ENCODE measurements at regions not wholly inside any gene's neighbourhood (a gene's known extent, or its start where the extent isn't known, plus 50 kb on each side); places are given as distances from the start of the nearest gene placed in this dataset.
"Not testable (repeated sequence)": the region's sequence is repeated elsewhere in the genome, so short reads cannot be mapped to it uniquely, and the experiment has no call there.

GRCh38 chr6:71088166-71088565 is 131.3 kb upstream of the B3GAT2 start:
- DNase-seq (ENCODE audit: low read depth): no peak
- TF ChIP-seq CTCF (IDR thresholded peaks at IDR 0.05; ENCODE audit: insufficient read depth, low read depth, low read length): no peak
- no peak overlapping the region for H3K4me3 ChIP-seq (ENCODE audit: low read depth, low read length)

GRCh38 chr6:71090217-71090616 is 133.4 kb upstream of the B3GAT2 start:
- no peak for DNase-seq (ENCODE audit: low read depth)
- TF ChIP-seq CTCF (IDR thresholded peaks at IDR 0.05; ENCODE audit: insufficient read depth, low read depth, low read length): no peak
- H3K4me3 ChIP-seq (ENCODE audit: low read depth, low read length): no peak overlapping the region

GRCh38 chr6:71091167-71091566 is 134.3 kb upstream of the B3GAT2 start:
- no peak for DNase-seq (ENCODE audit: low read depth)
- H3K4me3 ChIP-seq (ENCODE audit: low read depth, low read length): no peak overlapping the region
- TF ChIP-seq CTCF (IDR thresholded peaks at IDR 0.05; ENCODE audit: insufficient read depth, low read depth, low read length): no peak

GRCh38 chr6:71091956-71092355 is 135.1 kb upstream of the B3GAT2 start:
- no peak for DNase-seq (ENCODE audit: low read depth)
- TF ChIP-seq CTCF (IDR thresholded peaks at IDR 0.05; ENCODE audit: insufficient read depth, low read depth, low read length): no peak
- H3K4me3 ChIP-seq (ENCODE audit: low read depth, low read length): no peak overlapping the region

- not testable (repeated sequence) for DNase-seq (ENCODE audit: low read depth); H3K4me3 ChIP-seq (ENCODE audit: low read depth, low read length)
Measured at GRCh38 chr6:71097264-71097663, 140.4 kb upstream of the B3GAT2 start.

GRCh38 chr6:71099649-71100048 is 142.8 kb upstream of the B3GAT2 start:
- no peak for TF ChIP-seq CTCF (IDR thresholded peaks at IDR 0.05; ENCODE audit: insufficient read depth, low read depth, low read length)
- no peak for DNase-seq (ENCODE audit: low read depth)
- no peak overlapping the region for H3K4me3 ChIP-seq (ENCODE audit: low read depth, low read length)

GRCh38 chr6:71103130-71103529 is 146.3 kb upstream of the B3GAT2 start:
- TF ChIP-seq CTCF (IDR thresholded peaks at IDR 0.05; ENCODE audit: insufficient read depth, low read depth, low read length): no peak
- no peak overlapping the region for H3K4me3 ChIP-seq (ENCODE audit: low read depth, low read length)
- DNase-seq (ENCODE audit: low read depth): peak; percentile 3
